Astrocyte of the spinal cord (primary cell): ENCODE measurements at regions not wholly inside any gene's neighbourhood (a gene's known extent, or its start where the extent isn't known, plus 50 kb on each side); places are given as distances from the start of the nearest gene placed in this dataset.
"Not testable (repeated sequence)": the region's sequence is repeated elsewhere in the genome, so short reads cannot be mapped to it uniquely, and the experiment has no call there.

Source experiments
- DNase-seq: peaks from one replicate; pipeline ENCODE4 v3.0.0; 2011; ENCODE audit warnings: low read depth, low spot score
- H3K4me3 ChIP-seq: 2 replicates; pipeline ENCODE4 v1.5.1; 2011; ENCODE audit warnings: low read depth, mild to moderate bottlenecking, low read length, moderate library complexity
- in situ Hi-C: cut with HindIII; loops from 2 replicates; pipeline ENCODE4 v1.10.0; 2017; ENCODE audit warnings: low sequenced_read_pairs
- TF ChIP-seq, protein P1 (sequence below): IDR thresholded peaks from 2 replicates; pipeline ENCODE4 v1.5.1; 2012; ENCODE audit warnings: low read depth, mild to moderate bottlenecking, low read length, inconsistent platforms

DNA sequence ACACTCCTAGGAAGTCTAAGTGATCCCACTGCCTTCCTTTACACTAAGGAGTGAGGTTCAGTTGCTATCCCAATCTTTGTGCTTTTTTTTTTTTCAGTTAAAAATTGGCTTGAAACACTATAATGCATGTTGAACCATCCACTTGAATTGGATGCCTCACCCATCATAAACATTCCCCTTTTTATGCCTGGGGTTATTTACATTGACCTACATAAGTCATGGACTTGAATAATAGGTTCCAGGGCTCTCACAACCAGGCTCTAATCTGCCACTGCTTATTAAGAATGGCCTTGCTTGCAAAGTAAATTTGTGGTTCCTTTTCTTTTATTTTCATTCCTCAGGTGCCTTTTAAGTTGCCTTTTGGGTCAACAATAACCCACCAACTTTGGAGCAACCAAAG lies 236.1 kb upstream of the MEIS1 start:
- H3K4me3 ChIP-seq: no peak overlapping the region
- in situ Hi-C loops: no loop called here
- TF ChIP-seq, protein P1, sequence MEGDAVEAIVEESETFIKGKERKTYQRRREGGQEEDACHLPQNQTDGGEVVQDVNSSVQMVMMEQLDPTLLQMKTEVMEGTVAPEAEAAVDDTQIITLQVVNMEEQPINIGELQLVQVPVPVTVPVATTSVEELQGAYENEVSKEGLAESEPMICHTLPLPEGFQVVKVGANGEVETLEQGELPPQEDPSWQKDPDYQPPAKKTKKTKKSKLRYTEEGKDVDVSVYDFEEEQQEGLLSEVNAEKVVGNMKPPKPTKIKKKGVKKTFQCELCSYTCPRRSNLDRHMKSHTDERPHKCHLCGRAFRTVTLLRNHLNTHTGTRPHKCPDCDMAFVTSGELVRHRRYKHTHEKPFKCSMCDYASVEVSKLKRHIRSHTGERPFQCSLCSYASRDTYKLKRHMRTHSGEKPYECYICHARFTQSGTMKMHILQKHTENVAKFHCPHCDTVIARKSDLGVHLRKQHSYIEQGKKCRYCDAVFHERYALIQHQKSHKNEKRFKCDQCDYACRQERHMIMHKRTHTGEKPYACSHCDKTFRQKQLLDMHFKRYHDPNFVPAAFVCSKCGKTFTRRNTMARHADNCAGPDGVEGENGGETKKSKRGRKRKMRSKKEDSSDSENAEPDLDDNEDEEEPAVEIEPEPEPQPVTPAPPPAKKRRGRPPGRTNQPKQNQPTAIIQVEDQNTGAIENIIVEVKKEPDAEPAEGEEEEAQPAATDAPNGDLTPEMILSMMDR: no peak
- no peak for DNase-seq

DNA sequence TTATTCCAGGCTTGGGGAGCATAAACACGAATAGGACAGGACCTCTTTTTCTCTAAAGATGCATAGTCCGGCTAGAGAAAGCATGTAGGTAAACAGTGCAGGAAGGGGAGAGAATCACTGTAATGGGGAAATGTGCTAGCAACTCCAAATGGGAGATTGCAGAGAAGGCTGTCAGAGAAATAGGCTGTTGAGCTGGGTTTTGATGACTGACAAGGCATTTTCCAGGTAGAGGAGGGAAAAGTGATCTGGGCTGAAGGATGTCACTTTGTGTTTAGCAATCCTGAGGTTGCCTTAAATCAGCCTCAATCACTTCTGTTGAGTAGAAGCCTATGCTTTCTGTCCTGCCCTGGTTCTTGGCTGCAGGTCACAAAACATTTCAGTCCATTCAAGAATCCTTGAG lies 242.0 kb upstream of the MEIS1 start:
- no peak for DNase-seq
- TF ChIP-seq, protein P1: no peak
- in situ Hi-C loops: no loop called here

DNA sequence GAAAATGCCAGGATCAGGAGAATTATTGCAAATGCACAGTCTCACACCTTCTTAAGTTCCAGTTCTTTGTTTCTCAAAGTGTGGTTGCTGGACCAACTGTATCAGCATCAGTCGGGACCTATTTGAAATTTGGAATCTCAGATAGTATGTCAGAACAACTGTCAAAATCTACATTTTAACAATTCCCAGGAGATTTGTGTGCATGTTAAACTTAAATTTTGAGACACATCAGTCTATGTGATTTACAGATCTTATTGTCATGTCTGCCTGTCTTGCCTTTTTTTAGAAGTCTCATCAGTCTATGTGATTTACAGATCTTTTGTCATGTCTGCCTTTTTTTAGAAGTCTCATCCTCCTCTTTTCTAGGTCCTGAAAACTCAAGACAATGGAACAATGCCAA lies 243.6 kb upstream of the MEIS1 start:
- H3K4me3 ChIP-seq: no peak overlapping the region
- DNase-seq: no peak
- TF ChIP-seq, protein P1: no peak
- in situ Hi-C loops: no loop called here

More for the DNA sequence above, 242.0 kb upstream of the MEIS1 start:
- H3K4me3 ChIP-seq: no peak overlapping the region

DNA sequence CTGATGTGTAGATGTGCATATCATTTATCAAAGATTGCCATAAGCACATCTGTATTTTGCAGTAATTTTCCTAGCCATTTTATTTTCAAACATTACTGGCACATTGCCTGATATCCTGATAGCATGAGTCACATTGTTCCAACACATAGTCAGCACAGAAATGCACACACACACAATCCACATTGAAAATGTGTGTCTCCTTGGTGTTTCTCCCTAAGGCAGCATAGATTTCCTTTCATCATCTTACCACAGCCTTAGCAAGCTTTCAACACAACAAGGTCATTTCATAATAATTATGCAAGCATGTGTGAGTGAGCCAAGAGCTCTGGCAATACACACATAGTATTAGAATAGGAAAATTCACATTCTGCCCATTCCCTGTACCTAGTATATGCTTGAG lies 245.4 kb upstream of the MEIS1 start:
- in situ Hi-C loops: no loop called here
- DNase-seq: no peak
- TF ChIP-seq, protein P1: no peak
- no peak overlapping the region for H3K4me3 ChIP-seq

DNA sequence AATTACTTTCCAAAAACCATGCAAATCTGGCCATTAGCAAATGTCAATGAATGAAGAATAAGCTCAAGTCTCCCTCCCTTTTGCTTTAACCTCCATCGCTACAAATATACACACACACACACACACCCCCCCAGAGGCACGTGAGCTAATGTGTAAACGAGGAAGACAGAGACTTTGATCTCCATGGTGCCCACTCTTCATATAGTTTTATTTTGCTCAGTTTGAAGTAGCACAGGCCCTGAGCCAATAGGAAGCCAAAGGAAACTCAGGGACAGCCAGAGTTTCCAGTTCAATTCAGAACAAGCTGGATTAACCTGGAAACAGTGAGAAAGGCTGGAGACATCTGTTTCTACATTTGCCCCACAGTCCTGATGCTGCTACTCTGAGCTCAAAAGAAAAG lies 248.4 kb upstream of the MEIS1 start:
- DNase-seq: no peak
- no peak overlapping the region for H3K4me3 ChIP-seq
- TF ChIP-seq, protein P1: no peak
- in situ Hi-C loops: no loop called here

DNA sequence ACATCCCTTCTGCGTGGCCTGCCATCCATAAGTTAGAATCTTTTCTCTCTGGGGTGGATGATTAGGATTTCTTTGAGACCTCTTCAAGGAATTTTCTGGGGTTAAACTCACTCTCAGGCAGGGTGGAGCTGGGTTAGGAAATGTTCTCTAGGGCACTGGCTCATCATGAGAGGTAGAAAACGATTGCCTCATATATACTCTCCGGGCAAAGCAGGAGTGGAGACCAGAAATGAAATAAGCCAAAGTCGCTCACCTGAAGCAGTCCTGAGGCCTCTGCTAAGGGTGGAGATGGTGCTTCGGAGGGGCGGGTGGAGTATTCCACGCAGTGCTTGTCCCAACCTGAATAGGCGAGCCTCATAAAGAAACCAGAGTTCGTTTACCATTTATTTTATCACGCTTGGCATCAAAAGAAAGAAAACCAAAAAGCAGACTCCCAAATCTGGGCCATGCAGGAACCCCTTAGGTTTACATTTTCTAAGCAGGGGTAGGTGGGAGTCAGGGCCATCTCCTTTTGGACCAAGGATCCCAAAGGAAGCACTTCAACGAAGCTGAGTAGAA lies 249.3 kb upstream of the MEIS1 start:
- in situ Hi-C loops: no loop called here
- H3K4me3 ChIP-seq: no peak overlapping the region
- no peak for DNase-seq
- TF ChIP-seq, protein P1: no peak

DNA sequence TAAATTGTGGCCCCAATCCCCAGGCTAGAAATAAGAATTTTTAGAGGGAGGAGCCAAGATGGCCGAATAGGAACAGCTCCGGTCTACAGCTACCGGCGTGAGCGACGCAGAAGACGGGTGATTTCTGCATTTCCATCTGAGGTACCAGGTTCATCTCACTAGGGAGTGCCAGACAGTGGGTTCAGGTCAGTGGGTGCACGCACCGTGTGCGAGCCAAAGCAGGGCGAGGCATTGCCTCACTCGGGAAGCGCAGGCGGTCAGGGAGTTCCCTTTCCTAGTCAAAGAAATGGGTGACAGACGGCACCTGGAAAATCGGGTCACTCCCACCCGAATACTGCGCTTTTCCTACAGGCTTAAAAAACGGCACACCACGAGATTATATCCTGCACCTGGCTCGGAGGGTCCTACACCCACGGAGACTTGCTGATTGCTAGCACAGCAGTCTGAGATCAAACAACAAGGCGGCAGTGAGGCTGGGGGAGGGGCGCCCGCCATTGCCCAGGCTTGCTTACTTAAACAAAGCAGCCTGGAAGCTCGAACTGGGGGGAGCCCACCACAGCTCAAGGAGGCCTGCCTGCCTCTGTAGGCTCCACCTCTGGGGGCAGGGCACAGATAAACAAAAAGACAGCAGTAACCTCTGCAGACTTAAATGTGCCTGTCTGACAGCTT lies 257.7 kb upstream of the MEIS1 start:
- DNase-seq, in situ Hi-C loops, H3K4me3 ChIP-seq: not testable (repeated sequence)
